GM23338 (cell line): ENCODE measurements at regions not wholly inside any gene's neighbourhood (a gene's known extent, or its start where the extent isn't known, plus 50 kb on each side); places are given as distances from the start of the nearest gene placed in this dataset.

ENCODE experiments used
- ATAC-seq: fragments of 200-7000 bp; cut with Tn5 transposase; 3 replicates; pipeline ENCODE4 v1.9.1; 2020
- DNase-seq: peaks from one replicate; pipeline ENCODE4 v3.0.0-alpha.2; 2015; ENCODE audit warnings: low spot score
- H2AFZ ChIP-seq: fragments of 200-600 bp; sonication (generic); 2 replicates; pipeline ENCODE4 v1.8.0; 2016; ENCODE audit warnings: antibody characterized with exemption, mild to moderate bottlenecking, moderate library complexity
- H3F3A ChIP-seq: fragments of 200-600 bp; sonication (generic); replicated peaks from 2 replicates; pipeline ENCODE4 v1.8.0; 2017; ENCODE audit warnings: antibody characterized with exemption, mixed run types, low read depth
- H3K27ac ChIP-seq: fragments of 200-600 bp; sonication (generic); 2 replicates; pipeline ENCODE4 v1.6.1; 2016; ENCODE audit warnings: low read depth
- H3K27me3 ChIP-seq: fragments of 200-600 bp; sonication (generic); 2 replicates; pipeline ENCODE4 v1.8.0; 2016; ENCODE audit warnings: mild to moderate bottlenecking, mixed run types, moderate library complexity; ENCODE audit not compliant: insufficient read depth
- H3K36me3 ChIP-seq: fragments of 200-600 bp; sonication (generic); 2 replicates; pipeline ENCODE4 v1.8.0; 2016; ENCODE audit warnings: mild to moderate bottlenecking; ENCODE audit not compliant: insufficient read depth
- H3K4me1 ChIP-seq: fragments of 200-600 bp; sonication (generic); 2 replicates; pipeline ENCODE4 v1.8.0; 2016; ENCODE audit warnings: mild to moderate bottlenecking, moderate library complexity; ENCODE audit not compliant: insufficient read depth
- H3K4me2 ChIP-seq: fragments of 200-600 bp; sonication (generic); 2 replicates; pipeline ENCODE4 v1.7.1; 2017; ENCODE audit warnings: mixed run types
- H3K4me3 ChIP-seq: fragments of 200-600 bp; sonication (generic); 2 replicates; pipeline ENCODE4 v1.6.1; 2016; ENCODE audit warnings: mixed run types
- H3K79me2 ChIP-seq: fragments of 200-600 bp; sonication (generic); replicated peaks from 2 replicates; pipeline ENCODE4 v1.8.0; 2017; ENCODE audit warnings: mild to moderate bottlenecking; ENCODE audit not compliant: insufficient read depth
- H3K9me2 ChIP-seq: fragments of 200-600 bp; sonication (generic); 2 replicates; pipeline ENCODE4 v1.8.0; 2017; ENCODE audit not compliant: insufficient read depth
- H4K20me1 ChIP-seq: fragments of 200-600 bp; sonication (generic); replicated peaks from 2 replicates; pipeline ENCODE4 v1.8.0; 2017; ENCODE audit warnings: mild to moderate bottlenecking; ENCODE audit not compliant: insufficient read depth
- H3K27ac Mint-ChIP-seq: 2 replicates; pipeline ENCODE4 v1.8.0; 2020; ENCODE audit warnings: inconsistent platforms, mild to moderate bottlenecking, moderate library complexity, mixed read lengths
- H3K27me3 Mint-ChIP-seq: 3 replicates; pipeline ENCODE4 v1.8.0; 2022; ENCODE audit warnings: low read depth, mild to moderate bottlenecking, moderate library complexity, mixed read lengths, inconsistent platforms; ENCODE audit not compliant: insufficient read depth, poor library complexity
- H3K36me3 Mint-ChIP-seq: 3 replicates; pipeline ENCODE4 v1.8.0; 2021; ENCODE audit warnings: low read depth, mild to moderate bottlenecking, inconsistent platforms, moderate library complexity, mixed read lengths
- H3K4me1 Mint-ChIP-seq: 3 replicates; pipeline ENCODE4 v1.8.0; 2020; ENCODE audit warnings: mild to moderate bottlenecking, inconsistent platforms, mixed read lengths
- H3K4me3 Mint-ChIP-seq: 3 replicates; pipeline ENCODE4 v1.8.0; 2021; ENCODE audit warnings: moderate library complexity, mild to moderate bottlenecking, inconsistent platforms, mixed read lengths
- H3K9me3 Mint-ChIP-seq: 3 replicates; pipeline ENCODE4 v1.8.0; 2020; ENCODE audit warnings: moderate library complexity, mild to moderate bottlenecking, inconsistent platforms, mixed read lengths
- CREB1 ChIP-seq: fragments of 250-450 bp; sonication (Bioruptor Pico); IDR thresholded peaks from 2 replicates; pipeline ENCODE4 v1.5.0; 2020; ENCODE audit warnings: low read depth, mild to moderate bottlenecking, moderate library complexity
- JUNB ChIP-seq: IDR thresholded peaks from one replicate; pipeline ENCODE4 v1.6.1; 2016; ENCODE audit warnings: antibody characterized with exemption; ENCODE audit not compliant: unreplicated experiment
- NANOG ChIP-seq: IDR thresholded peaks from 2 replicates; pipeline ENCODE4 v1.6.1; 2016; ENCODE audit warnings: antibody characterized with exemption, borderline replicate concordance
- STAT1 ChIP-seq: IDR thresholded peaks from one replicate; pipeline ENCODE4 v1.6.1; 2016; ENCODE audit warnings: antibody characterized with exemption; ENCODE audit not compliant: unreplicated experiment
- ZNF114 ChIP-seq: fragments of 250-450 bp; sonication (Bioruptor Pico); IDR thresholded peaks from 2 replicates; pipeline ENCODE4 v1.5.0; 2020; ENCODE audit warnings: mild to moderate bottlenecking, moderate library complexity
- ZNF331 ChIP-seq: fragments of 250-450 bp; sonication (Bioruptor Pico); IDR thresholded peaks from 2 replicates; pipeline ENCODE4 v1.5.0; 2020; ENCODE audit warnings: low read depth, mild to moderate bottlenecking, moderate library complexity
- TF ChIP-seq, protein P1 (sequence below): IDR thresholded peaks from 2 replicates; pipeline ENCODE4 v1.6.1; 2016; ENCODE audit warnings: antibody characterized with exemption
- TF ChIP-seq, protein P2 (sequence below): fragments of 250-450 bp; sonication (Bioruptor Pico); IDR thresholded peaks from 2 replicates; pipeline ENCODE4 v1.5.0; 2020; ENCODE audit warnings: mild to moderate bottlenecking, moderate library complexity

DNA sequence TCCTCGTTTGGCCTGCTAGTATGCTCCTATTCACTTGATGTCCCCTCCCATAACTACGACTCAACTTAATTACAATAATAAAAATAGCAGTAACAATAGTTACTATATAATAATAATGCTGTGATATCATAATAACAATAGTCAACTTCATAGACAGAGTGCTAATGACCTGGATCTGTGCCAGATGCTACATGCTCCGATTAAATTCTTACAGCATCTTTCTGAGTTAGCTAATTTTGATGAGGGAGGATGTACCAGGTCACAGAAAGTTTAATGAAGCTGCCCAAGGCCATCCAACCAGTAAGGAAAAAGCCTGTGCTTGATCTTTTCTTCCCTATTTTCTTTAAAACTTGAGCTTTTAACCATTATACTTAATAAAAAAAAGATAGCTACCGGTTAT, 413.4 kb upstream of the LRRC4C start:
- H3K4me1 ChIP-seq = no peaks in the 10 kb centered on the region
- H3K4me3 ChIP-seq = no peak overlapping the region
- H3K9me3 Mint-ChIP-seq = peaks cover 25% of the 10 kb centered on the region
- no peak overlapping the region for H3K27ac ChIP-seq
- H3K27ac Mint-ChIP-seq = no peak overlapping the region
- no peaks in the 10 kb centered on the region for H4K20me1 ChIP-seq
- DNase-seq (no peak), ATAC-seq (no peak)
- no peaks in the 10 kb centered on the region for H3K27me3 ChIP-seq
- no peaks in the 10 kb centered on the region for H3K79me2 ChIP-seq
- H3K4me1 Mint-ChIP-seq = peaks cover 3% of the 10 kb centered on the region; the same call in 2 of the 3 replicates
- TF ChIP-seq STAT1 = no peak
- TF ChIP-seq JUNB = no peak
- no peak for TF ChIP-seq CREB1 (CRISPR knock-in tag)
- TF ChIP-seq, protein P1, sequence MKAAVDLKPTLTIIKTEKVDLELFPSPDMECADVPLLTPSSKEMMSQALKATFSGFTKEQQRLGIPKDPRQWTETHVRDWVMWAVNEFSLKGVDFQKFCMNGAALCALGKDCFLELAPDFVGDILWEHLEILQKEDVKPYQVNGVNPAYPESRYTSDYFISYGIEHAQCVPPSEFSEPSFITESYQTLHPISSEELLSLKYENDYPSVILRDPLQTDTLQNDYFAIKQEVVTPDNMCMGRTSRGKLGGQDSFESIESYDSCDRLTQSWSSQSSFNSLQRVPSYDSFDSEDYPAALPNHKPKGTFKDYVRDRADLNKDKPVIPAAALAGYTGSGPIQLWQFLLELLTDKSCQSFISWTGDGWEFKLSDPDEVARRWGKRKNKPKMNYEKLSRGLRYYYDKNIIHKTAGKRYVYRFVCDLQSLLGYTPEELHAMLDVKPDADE = no peak
- TF ChIP-seq ZNF114 = no peak
- TF ChIP-seq, protein P2, sequence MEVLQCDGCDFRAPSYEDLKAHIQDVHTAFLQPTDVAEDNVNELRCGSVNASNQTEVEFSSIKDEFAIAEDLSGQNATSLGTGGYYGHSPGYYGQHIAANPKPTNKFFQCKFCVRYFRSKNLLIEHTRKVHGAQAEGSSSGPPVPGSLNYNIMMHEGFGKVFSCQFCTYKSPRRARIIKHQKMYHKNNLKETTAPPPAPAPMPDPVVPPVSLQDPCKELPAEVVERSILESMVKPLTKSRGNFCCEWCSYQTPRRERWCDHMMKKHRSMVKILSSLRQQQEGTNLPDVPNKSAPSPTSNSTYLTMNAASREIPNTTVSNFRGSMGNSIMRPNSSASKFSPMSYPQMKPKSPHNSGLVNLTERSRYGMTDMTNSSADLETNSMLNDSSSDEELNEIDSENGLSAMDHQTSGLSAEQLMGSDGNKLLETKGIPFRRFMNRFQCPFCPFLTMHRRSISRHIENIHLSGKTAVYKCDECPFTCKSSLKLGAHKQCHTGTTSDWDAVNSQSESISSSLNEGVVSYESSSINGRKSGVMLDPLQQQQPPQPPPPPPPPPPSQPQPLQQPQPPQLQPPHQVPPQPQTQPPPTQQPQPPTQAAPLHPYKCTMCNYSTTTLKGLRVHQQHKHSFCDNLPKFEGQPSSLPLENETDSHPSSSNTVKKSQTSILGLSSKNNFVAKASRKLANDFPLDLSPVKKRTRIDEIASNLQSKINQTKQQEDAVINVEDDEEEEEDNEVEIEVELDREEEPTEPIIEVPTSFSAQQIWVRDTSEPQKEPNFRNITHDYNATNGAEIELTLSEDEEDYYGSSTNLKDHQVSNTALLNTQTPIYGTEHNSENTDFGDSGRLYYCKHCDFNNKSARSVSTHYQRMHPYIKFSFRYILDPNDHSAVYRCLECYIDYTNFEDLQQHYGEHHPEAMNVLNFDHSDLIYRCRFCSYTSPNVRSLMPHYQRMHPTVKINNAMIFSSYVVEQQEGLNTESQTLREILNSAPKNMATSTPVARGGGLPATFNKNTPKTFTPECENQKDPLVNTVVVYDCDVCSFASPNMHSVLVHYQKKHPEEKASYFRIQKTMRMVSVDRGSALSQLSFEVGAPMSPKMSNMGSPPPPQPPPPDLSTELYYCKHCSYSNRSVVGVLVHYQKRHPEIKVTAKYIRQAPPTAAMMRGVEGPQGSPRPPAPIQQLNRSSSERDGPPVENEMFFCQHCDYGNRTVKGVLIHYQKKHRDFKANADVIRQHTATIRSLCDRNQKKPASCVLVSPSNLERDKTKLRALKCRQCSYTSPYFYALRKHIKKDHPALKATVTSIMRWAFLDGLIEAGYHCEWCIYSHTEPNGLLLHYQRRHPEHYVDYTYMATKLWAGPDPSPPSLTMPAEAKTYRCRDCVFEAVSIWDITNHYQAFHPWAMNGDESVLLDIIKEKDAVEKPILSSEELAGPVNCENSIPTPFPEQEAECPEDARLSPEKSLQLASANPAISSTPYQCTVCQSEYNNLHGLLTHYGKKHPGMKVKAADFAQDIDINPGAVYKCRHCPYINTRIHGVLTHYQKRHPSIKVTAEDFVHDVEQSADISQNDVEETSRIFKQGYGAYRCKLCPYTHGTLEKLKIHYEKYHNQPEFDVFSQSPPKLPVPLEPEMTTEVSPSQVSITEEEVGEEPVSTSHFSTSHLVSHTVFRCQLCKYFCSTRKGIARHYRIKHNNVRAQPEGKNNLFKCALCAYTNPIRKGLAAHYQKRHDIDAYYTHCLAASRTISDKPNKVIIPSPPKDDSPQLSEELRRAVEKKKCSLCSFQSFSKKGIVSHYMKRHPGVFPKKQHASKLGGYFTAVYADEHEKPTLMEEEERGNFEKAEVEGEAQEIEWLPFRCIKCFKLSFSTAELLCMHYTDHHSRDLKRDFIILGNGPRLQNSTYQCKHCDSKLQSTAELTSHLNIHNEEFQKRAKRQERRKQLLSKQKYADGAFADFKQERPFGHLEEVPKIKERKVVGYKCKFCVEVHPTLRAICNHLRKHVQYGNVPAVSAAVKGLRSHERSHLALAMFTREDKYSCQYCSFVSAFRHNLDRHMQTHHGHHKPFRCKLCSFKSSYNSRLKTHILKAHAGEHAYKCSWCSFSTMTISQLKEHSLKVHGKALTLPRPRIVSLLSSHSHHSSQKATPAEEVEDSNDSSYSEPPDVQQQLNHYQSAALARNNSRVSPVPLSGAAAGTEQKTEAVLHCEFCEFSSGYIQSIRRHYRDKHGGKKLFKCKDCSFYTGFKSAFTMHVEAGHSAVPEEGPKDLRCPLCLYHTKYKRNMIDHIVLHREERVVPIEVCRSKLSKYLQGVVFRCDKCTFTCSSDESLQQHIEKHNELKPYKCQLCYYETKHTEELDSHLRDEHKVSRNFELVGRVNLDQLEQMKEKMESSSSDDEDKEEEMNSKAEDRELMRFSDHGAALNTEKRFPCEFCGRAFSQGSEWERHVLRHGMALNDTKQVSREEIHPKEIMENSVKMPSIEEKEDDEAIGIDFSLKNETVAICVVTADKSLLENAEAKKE (CRISPR knock-in tag) = no peak
- TF ChIP-seq ZNF331 (CRISPR knock-in tag) = no peak
- TF ChIP-seq NANOG = no peak
- H3K36me3 Mint-ChIP-seq = no peaks in the 10 kb centered on the region
- no peak overlapping the region for H2AFZ ChIP-seq
- peaks cover 2% of the 10 kb centered on the region for H3K27me3 Mint-ChIP-seq
- H3F3A ChIP-seq = no peaks in the 10 kb centered on the region
- no peak overlapping the region for H3K4me2 ChIP-seq
- no peaks in the 10 kb centered on the region for H3K36me3 ChIP-seq
- H3K9me2 ChIP-seq = 0 out of 2 replicates have a peak, but pooled peaks cover 2% of the 10 kb centered on the region
- no peak overlapping the region for H3K4me3 Mint-ChIP-seq
